ENCODE measurements at regions not wholly inside any gene's neighbourhood (a gene's known extent, or its start where the extent isn't known, plus 50 kb on each side); places are given as distances from the start of the nearest gene placed in this dataset.
"Not testable (repeated sequence)": the region's sequence is repeated elsewhere in the genome, so short reads cannot be mapped to it uniquely, and the experiment has no call there.

GRCh38 chr16:77048085-77048484, 142.9 kb upstream of the MON1B start:
- no peaks in the 10 kb centered on the region for H3K27me3 ChIP-seq
- H3K4me1 ChIP-seq, result no peaks in the 10 kb centered on the region
- no peak overlapping the region for H3K27ac ChIP-seq (replicated peaks in 1 of 4)
- intact Hi-C loops (cut with DNase I), result no loop called here
- TF ChIP-seq POLR2A (IDR thresholded peaks at IDR 0.05; ENCODE audit: low read depth) (no peak), POLR2AphosphoS5 (IDR thresholded peaks at IDR 0.05) (no peak), EP300 (IDR thresholded peaks at IDR 0.05) (no peak)
- TF ChIP-seq, protein P1, sequence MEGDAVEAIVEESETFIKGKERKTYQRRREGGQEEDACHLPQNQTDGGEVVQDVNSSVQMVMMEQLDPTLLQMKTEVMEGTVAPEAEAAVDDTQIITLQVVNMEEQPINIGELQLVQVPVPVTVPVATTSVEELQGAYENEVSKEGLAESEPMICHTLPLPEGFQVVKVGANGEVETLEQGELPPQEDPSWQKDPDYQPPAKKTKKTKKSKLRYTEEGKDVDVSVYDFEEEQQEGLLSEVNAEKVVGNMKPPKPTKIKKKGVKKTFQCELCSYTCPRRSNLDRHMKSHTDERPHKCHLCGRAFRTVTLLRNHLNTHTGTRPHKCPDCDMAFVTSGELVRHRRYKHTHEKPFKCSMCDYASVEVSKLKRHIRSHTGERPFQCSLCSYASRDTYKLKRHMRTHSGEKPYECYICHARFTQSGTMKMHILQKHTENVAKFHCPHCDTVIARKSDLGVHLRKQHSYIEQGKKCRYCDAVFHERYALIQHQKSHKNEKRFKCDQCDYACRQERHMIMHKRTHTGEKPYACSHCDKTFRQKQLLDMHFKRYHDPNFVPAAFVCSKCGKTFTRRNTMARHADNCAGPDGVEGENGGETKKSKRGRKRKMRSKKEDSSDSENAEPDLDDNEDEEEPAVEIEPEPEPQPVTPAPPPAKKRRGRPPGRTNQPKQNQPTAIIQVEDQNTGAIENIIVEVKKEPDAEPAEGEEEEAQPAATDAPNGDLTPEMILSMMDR (IDR thresholded peaks at IDR 0.05), result no peak
- H3K4me3 ChIP-seq, result no peak overlapping the region
- H3K9me3 ChIP-seq, result no peaks in the 10 kb centered on the region
- no peaks in the 10 kb centered on the region for H3K36me3 ChIP-seq
- no peak for DNase-seq (ENCODE audit: extremely low spot score)

DNA sequence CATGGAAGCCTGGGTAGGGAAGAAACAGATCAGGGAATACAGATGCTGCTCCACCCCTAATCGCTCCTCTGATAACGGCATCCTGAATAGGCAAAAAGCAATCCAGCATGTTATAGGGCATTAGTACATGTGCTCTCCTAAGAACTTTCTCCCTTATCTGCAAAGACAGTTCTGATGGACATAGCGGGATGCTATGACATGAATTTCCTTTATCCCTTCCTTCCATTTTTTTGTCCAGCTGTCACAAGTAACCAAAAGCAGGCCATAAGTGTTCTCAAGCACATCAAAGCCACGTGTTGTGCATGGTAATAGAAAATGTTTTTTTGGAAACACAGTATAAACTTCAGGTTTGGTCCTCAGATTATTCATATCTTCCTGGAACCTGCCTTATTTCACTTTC, 141.4 kb upstream of the MON1B start:
- TF ChIP-seq POLR2A (IDR thresholded peaks at IDR 0.05; ENCODE audit: low read depth) (no peak), POLR2AphosphoS5 (IDR thresholded peaks at IDR 0.05) (no peak), EP300 (IDR thresholded peaks at IDR 0.05) (no peak)
- TF ChIP-seq, protein P1 (IDR thresholded peaks at IDR 0.05), result no peak
- H3K36me3 ChIP-seq, result no peaks in the 10 kb centered on the region
- no peak overlapping the region for H3K27ac ChIP-seq (replicated peaks in 1 of 4)
- H3K9me3 ChIP-seq, result no peaks in the 10 kb centered on the region
- WGBS, result 84% methylated on average over 4 of the region's 4 CpGs
- intact Hi-C loops (cut with DNase I), result no loop called here
- no peak for DNase-seq (ENCODE audit: extremely low spot score)
- no peaks in the 10 kb centered on the region for H3K4me1 ChIP-seq
- no peaks in the 10 kb centered on the region for H3K27me3 ChIP-seq
- H3K4me3 ChIP-seq, result no peak overlapping the region

GRCh38 chr16:77056597-77056996, 134.4 kb upstream of the MON1B start:
- DNase-seq (ENCODE audit: extremely low spot score); H3K4me1 ChIP-seq; H3K4me3 ChIP-seq; H3K36me3 ChIP-seq; H3K27me3 ChIP-seq; H3K27ac ChIP-seq (replicated peaks in 1 of 4); intact Hi-C loops (cut with DNase I); H3K9me3 ChIP-seq: not testable (repeated sequence)

DNA sequence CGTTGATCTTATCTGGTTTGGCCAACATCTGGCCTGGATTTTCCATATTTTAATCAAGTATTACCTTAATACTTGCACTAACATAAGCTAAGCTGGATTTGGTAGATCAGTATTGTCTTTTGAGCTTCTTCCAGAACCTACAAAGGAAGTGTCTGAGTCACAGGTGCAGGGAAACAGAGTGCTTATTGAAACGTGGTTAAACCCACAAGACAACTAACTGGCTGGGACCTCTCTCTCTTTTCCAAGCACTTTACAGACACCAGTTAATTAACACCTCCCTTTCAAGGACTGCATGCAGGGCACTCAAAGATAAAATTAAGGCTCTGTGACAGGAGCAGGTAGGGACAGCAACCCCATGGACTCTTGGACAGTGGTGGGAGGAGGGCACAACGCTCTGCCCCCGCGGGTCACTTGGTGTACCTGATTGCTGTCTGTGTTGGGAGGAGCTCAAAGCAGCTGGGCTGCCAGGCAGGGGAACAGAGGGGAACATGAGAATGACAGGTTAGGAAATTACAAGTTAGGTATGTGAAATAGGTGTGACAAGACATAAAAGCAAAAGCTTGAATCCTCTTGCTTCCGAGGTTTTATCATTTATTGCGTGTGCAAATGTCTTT, 133.7 kb upstream of the MON1B start:
- intact Hi-C loops (cut with DNase I), result no loop called here
- H3K27me3 ChIP-seq, result no peaks in the 10 kb centered on the region
- H3K27ac ChIP-seq (replicated peaks in 1 of 4), result no peak overlapping the region
- no peak overlapping the region for H3K4me3 ChIP-seq
- no peaks in the 10 kb centered on the region for H3K9me3 ChIP-seq
- TF ChIP-seq EP300 (IDR thresholded peaks at IDR 0.05) (no peak), POLR2A (IDR thresholded peaks at IDR 0.05; ENCODE audit: low read depth) (no peak)
- no peak for DNase-seq (ENCODE audit: extremely low spot score)
- H3K36me3 ChIP-seq, result no peaks in the 10 kb centered on the region
- 76% methylated on average over 7 of the region's 7 CpGs for WGBS
- peaks cover 0 to 2% (median under 1%) of the 10 kb centered on the region in 4 donors for H3K4me1 ChIP-seq

DNA sequence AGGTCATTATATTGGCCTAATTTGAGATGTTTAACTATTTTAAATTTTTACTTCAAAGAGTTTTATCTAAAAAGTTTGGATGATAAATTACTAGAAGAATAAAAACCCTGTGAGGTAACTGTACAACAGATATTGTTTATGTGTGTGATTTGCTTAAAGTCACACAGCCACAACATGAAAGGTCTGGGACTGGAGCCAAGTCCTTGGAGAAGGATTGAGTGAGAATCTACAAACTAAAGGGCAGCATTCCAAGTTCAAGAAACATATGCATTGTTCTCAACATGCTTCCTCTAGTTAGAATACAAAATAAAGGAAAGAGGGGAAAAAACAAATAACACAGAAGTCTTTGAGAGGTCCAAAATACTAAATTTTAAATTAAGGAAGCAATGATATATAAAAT, 131.5 kb upstream of the MON1B start:
- Histone ChIP-seq H3K27me3 (no peaks in the 10 kb centered on the region), H3K9me3 (no peaks in the 10 kb centered on the region), H3K4me3 (no peak overlapping the region), H3K27ac (replicated peaks in 1 of 4) (no peak overlapping the region), H3K36me3 (no peaks in the 10 kb centered on the region), H3K4me1 (peaks cover 0 to 21% (median 13%) of the 10 kb centered on the region in 4 donors)
- intact Hi-C loops (cut with DNase I), result no loop called here
- TF ChIP-seq POLR2A (IDR thresholded peaks at IDR 0.05; ENCODE audit: low read depth) (no peak), POLR2AphosphoS5 (IDR thresholded peaks at IDR 0.05) (no peak), EP300 (IDR thresholded peaks at IDR 0.05) (no peak)
- TF ChIP-seq, protein P1 (IDR thresholded peaks at IDR 0.05), result no peak
- DNase-seq (ENCODE audit: extremely low spot score), result no peak

- peaks cover 0 to 21% (median 13%) of the 10 kb centered on the region in 4 donors for H3K4me1 ChIP-seq
- H3K4me3 ChIP-seq, result no peak overlapping the region
- no peak for DNase-seq (ENCODE audit: extremely low spot score)
- intact Hi-C loops (cut with DNase I), result no loop called here
- H3K9me3 ChIP-seq, result no peaks in the 10 kb centered on the region
- no peaks in the 10 kb centered on the region for H3K27me3 ChIP-seq
- 77% methylated on average over 1 of the region's 1 CpG for WGBS
- H3K36me3 ChIP-seq, result no peaks in the 10 kb centered on the region
- TF ChIP-seq POLR2AphosphoS5 (IDR thresholded peaks at IDR 0.05) (no peak), EP300 (IDR thresholded peaks at IDR 0.05) (no peak), POLR2A (IDR thresholded peaks at IDR 0.05; ENCODE audit: low read depth) (no peak)
- TF ChIP-seq, protein P1 (IDR thresholded peaks at IDR 0.05), result no peak
- no peak overlapping the region for H3K27ac ChIP-seq (replicated peaks in 1 of 4)
These were observed 130.4 kb upstream of the MON1B start for GRCh38 chr16:77060614-77061013.
